Posterior cingulate gyrus (tissue), 11 donors: ENCODE measurements at regions not wholly inside any gene's neighbourhood (a gene's known extent, or its start where the extent isn't known, plus 50 kb on each side); places are given as distances from the start of the nearest gene placed in this dataset.
"Not testable (repeated sequence)": the region's sequence is repeated elsewhere in the genome, so short reads cannot be mapped to it uniquely, and the experiment has no call there.

Experiments
- DNase-seq, 10 donors: peaks; one replicate each; pipeline versions ENCODE4 v3.0.0 to v3.0.0-alpha.2; 2020 to 2021; ENCODE audit warnings: mixed read lengths in 3 of 10
- intact Hi-C: fragments of 100-400 bp; cut with DNase I; formaldehyde crosslinking; loops from one replicate; pipeline ENCODE4 v1.15.1; 2023

DNA sequence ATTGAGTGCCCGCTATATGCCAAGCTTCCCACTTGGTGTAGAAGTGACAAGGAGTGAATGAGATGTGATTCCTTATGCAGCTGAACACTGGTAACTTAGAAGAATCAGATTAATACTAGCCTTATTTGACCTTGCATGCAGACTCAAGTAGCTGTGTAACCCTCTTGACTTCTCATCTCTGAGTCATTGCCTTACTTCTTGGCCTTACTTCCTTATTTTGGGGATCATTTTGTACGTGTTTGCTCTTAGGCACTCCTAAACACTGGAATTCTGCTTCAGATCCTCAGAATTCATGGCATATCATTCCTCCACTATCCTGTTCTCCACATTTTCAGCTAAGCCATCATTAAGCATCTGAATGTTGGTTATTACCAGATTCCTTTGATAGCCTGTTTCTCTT is 948.9 kb upstream of the ARRDC3 start:
- no peak for DNase-seq
- intact Hi-C loops = no loop called here

DNA sequence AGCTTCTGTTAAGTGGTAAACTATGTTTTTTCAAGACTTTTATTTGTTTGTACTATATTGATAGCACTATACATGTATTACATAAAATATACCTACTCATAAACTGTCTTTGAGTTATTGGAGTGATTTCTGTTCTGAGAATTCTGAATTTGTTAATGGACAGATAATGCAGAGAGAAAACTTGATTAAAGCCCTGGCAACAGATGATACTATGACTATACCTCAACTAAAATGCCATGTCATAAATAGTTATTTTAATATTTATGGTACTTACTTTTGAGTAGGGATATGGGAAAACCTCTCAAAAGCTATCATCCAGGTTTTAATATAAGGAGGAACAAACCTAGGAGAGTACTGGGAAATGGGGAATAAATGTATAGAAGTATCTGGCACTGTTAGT is 947.2 kb upstream of the ARRDC3 start:
- DNase-seq = no peak
- intact Hi-C loops = no loop called here

DNA sequence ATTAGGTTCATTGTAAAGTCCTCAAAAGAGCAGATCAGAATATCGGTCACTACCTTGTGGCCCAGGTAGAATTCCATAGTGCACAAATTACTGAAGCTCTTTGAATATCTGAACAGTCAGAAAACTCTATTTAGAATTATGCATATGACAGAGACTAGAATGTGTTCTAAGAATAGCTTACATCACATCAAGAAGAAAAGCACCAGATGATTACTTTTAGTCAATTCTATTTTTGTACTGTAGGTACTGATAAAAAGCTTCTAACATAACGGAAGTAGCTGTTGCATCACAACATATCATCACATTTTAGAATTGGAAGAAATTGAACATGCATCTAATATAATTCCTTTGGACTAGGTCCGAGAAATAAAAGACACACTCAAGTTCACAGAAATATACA is 946.6 kb upstream of the ARRDC3 start:
- intact Hi-C loops = no loop called here
- no peak for DNase-seq

DNA sequence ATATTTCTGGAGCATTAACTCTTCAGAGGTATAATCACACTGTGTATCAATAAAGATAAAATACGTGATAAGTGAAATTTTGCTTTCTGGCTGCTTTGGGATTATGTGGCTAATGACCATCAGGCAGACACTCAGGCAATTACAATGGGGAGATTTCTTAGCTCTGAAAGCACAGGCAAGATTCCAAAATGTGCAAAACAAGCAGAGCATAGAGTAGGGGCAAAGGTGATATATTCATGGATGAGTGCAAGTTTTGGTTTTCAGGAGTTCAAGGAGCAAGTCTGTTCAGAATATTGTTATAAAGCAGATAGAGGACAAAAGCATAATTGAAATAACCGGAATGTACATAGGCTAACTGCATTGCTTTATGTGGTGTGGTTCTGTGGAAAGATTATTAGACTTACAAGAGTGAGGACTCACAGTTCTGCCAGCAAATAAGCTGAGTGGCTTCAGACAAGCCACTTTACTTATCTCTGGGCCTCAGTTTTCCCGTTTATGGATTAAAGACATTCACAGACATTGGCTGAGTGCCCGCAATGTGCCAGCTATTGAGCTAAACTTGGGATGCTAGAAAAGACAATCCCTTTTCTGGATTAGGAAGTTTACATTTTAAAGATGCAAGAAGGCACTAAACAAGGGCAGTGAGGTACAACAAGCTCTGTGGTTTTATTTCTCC is 945.6 kb upstream of the ARRDC3 start:
- no peak for DNase-seq
- intact Hi-C loops = no loop called here

DNA sequence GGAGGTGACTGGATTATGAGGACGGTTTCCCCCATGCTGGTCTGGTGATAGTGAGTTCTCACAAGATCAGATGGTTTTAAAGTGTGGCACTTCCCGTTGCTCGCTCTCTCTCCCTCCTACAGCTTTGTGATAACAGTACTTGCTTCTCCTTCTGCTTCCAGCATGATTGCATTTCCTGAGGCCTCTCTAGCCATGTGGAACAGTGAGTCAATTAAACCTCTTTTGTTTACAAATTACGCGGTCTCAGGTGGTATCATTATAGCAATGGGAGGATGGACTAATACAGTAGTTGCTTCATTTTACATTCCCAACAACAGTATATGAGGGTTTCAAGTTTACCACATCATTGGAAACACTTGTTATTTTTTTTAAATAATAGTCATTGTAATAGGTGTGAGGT is 937.3 kb upstream of the ARRDC3 start:
- intact Hi-C loops = no loop called here
- DNase-seq = no peak

DNA sequence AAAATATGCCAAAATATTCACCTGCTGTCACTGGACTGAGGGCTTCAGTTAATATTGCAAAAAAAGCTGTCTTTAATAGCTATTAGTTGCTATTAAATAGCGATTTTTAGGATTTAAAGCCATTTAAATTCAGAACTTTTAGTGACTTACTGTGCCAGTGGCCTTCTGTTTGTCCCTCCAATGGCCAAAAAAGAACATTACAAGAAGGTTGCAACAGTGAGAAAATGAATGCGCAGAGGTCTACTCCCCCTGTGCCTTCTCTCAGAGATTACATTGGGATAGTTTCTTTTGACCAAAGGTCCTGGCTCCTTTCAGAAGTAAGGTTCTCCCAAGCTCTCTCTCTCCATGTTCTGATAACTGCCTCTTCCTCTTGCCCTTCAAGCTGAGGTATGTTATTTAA is 930.3 kb upstream of the ARRDC3 start:
- DNase-seq = no peak
- intact Hi-C loops = no loop called here

DNA sequence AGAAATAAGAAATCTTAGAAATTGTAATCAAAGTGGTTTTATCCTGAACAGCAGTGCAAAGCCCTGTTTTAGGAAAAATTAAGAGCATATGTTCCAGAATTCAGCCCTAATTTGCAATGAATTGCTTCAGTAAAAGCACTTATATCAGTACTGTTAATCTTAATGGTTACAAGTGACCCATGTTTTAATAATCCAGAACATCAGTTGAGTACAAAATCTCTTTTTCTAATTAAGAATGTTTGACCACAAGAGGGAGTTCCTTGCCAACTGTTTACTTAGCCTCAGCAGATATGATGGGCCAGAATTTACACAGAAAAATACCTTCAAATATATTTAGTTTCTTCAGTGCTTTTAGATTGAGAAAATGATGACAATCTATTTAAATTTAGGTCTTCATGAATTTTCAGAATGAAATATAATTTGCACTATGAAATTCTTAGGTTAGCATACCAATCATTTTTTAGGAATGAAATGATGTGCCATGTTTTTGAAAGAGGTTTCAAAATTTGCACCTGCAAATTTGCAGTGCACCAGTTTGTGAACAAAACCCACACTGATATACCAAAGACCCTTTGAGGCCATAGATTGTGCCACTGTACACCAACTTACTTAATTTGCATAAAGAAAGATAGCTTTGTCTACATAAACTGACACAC is 926.3 kb upstream of the ARRDC3 start:
- intact Hi-C loops = no loop called here
- no peak for DNase-seq

DNA sequence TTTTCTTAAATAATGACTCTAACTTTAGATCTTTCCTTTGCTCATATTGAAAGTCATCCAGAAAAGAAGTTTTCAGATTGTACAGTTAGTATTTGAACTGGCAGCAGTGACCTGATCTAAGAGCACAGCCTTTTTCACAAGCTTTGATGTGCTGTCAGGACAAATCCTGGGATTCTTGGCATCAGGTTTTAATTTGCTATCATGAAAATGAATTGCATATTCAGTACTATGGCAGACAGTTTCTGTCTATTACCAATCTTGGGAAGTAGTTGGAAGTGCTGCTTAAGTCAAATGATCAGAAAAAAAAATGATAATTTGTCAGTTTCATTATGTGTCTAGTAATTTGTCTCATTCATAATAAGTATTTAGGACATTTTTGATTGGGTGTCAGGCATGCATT is 925.6 kb upstream of the ARRDC3 start:
- no peak for DNase-seq
- intact Hi-C loops = no loop called here

DNA sequence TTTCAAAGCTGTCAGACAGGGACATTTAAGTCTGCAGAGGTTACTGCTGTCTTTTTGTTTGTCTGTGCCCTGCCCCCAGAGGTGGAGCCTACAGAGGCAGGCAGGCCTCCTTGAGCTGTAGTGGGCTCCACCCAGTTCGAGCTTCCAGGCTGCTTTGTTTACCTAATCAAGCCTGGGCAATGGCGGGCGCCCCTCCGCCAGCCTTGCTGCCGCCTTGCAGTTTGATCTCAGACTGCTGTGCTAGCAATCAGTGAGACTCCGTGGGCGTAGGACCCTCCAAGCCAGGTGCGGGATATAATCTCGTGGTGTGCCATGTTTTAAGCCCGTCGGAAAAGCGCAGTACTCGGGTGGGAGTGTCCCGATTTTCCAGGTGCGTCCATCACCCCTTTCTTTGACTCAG is 919.2 kb upstream of the ARRDC3 start:
- intact Hi-C loops = not testable (repeated sequence)
- DNase-seq = peak in 1 of 10 donors; percentile 34

DNA sequence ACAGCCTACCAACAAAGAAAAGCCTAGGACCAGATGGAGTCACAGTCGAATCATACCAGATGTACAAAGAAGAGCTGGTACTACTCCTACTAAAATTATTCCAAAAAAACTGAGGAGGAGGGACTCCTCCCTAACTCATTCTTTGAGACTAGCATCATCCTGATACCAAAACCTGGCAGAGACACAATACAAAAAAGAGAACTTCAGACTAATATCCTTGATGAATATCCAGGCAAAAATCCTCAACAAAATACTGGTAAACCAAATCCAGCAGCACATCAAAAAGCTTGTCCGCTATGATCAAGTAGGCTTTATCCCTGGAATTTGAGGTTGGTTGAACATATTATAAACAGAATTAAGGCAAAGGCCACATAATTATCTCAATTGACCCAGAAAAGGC is 900.4 kb upstream of the ARRDC3 start:
- intact Hi-C loops = no loop called here
- DNase-seq = no peak

DNA sequence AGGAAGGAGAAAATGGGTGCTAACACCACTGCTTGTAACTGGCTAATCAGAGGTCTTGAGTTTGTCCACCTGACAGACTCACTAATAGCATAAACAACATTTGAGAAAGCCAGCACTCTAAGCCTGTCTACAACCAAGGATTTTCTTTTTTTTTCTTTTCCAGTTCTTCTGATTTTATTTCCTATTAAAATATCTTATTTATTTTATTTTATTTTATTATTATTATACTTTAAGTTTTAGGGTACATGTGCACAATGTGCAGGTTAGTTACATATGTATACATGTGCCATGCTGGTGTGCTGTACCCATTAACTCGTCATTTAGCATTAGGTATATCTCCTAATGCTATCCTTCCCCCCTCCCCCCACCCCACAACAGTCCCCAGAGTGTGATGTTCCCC is 888.6 kb upstream of the ARRDC3 start:
- DNase-seq, intact Hi-C loops: not testable (repeated sequence)

DNA sequence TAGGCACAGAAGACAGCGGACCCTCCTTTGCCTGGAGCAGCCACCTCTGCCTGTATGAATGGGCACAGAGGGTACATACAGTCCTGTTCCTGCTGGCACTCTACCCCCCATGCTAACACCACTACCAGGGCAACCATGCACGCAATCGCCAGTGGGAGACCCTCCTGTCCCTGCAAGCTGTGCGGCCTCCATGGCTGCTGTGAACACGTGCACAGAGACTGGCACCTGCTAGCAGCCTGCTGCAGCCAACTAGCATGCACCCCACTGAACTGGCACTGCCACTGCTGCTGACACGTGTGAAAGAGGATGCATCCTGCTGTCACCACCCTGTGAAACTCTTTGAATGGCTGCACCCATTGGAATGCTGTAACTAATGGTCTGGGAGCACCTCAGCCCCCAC is 885.2 kb upstream of the ARRDC3 start:
- intact Hi-C loops = no loop called here
- DNase-seq = peak in 1 of 10 donors; percentile 68

DNA sequence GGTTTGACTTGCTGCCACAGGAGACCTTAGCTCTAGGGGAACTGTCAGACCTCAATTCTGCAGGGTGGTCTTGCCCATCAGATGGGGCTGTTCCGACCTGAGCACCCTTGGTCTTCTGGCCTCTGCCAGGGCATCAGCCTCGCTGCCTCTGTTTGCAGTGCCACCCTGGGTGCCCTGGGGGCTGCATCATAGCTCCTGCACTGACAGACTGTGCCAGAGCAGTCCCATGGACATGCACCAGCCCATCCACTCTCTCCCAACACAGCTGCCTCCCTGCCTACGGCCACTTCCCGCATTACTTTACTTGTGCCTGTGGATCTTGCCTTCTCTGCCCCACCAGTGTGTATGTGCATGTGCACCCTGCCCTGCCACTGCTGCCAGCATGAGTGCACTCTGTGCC is 884.7 kb upstream of the ARRDC3 start:
- DNase-seq = peak in 2 of 10 donors; percentile 44 to 77
- intact Hi-C loops = no loop called here

DNA sequence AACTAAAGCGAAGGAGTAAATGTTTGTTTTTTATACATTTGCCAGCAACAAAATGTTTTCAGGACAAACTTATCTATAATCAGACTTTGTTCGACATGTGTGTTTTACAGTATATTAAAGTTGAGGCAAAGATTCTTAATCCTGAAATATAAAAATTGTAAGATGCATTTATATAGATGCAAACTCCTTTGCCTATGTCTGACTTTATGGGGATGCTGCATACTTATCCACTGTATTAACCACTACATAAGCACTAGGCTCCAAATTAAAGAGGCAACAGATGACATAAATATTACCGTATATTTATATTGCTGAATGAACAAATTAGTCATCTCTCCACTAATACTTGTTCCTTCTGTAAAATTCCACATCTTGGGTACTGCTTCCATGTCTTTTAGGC is 882.7 kb upstream of the ARRDC3 start:
- intact Hi-C loops = no loop called here

DNA sequence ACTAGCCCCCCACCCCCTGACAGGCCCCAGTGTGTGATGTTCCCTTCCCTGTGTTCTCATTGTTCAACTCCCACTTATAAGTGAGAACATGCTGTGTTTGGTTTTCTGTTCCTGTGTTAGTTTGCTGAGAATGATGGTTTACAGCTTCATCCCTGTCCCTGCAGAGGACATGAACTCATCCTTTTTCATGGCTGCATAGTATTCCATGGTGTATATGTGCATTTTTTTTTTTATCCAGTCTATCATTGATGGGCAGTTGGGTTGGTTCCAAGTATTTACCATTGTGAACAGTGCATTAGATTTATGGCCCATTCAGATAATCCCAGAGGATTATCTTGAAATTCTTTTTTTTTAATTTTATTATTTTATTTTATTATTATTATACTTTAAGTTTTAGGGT is 872.5 kb upstream of the ARRDC3 start:
- intact Hi-C loops, DNase-seq: not testable (repeated sequence)

More for the DNA sequence above, 882.7 kb upstream of the ARRDC3 start:
- no peak for DNase-seq

DNA sequence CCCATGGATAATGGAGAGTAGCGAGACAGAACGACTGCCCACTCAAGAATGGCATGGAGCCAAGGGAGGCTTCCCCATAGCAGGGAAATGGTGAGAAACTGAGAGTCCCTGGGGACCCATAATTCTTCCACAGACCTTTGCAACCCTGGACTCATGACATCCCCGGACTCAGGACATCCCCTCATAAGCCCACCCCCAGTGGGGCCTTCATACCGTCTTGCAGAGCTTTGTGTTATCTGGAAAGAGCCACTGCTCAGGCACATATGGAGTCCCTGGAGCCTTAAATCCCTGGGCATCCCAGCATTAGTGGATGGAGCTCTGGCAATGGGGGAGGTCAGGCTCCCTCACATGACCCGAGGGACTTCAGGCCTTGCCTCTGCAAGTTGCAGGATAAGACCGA is 865.4 kb upstream of the ARRDC3 start:
- intact Hi-C loops = no loop called here

DNA sequence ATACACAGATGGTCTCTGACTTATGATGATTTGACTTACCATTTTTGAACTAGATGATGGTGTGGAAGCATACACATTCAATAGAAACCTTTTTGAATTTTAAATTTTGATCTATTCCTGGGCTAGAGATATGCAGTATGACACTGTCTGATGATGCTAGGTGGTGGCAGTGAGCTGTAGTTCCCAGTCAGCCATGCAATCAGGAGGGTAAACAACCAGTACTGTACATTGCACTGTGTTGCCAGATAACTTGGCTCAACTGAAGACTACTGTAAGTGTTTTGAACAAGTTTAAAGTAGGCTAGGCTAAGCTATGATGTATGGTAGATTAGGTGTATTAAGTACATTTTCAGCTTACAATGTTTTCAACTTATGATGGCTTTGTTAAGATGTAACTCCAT is 859.1 kb upstream of the ARRDC3 start:
- intact Hi-C loops = no loop called here
- DNase-seq = no peak

More for the DNA sequence above, 865.4 kb upstream of the ARRDC3 start:
- DNase-seq = peak in 1 of 10 donors; percentile 70

DNA sequence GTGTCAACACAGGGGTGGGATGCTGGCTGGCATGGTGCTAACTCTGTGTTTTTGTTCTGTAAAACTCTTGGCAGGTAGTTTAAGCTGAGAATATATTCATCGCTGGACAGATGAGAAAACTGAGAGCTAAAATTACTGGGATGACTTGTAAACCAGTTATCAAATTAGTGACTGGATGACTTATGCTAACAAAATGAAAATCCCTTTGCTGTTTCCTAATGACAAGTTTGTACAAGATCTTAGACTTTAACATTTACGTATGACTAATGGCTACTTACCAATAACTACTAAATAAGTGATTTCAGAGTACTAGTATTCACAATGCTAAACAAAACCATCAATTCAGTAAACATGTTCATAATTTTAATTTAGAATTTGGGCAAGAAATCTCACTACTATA is 854.8 kb upstream of the ARRDC3 start:
- intact Hi-C loops = no loop called here
- DNase-seq = no peak

DNA sequence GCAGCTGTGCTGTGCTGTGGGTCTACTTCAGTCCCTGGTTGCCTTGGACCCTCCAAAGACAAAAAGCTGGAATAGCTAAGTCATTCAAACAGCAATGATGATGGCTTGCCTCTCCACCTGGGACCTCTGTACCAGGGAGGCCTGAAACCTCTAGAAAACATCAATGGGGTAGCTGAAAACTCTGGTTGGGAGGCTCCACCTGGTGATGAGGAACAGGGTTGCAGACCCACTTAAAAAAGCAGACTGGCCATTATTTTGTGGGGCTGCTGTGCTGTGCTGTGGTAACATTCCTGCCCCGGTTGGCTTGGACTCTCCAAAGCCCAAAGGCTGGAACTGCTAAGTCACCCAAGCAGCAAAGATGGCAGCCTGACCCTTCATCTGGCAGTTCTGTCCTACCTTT is 839.3 kb upstream of the ARRDC3 start:
- intact Hi-C loops = no loop called here
- DNase-seq = no peak

DNA sequence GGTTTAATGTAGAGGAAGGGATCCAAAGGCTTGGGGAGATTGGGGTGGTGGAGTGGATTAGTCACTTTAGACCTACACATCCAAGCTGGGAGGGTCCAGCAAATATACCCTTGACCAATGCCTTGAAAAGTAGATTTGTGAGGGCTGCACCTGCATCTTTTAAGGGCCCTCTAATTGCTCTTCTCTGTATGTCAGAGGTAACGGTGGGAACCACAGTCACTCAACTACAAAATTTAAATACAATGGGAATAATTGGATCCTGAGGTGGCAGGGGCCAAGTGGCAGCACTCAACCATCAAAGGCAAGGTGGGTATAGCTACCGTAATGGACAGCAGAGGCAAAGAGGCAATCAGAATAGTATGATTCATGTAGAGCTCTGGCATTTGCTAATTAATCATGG is 833.7 kb upstream of the ARRDC3 start:
- intact Hi-C loops = not testable (repeated sequence)

DNA sequence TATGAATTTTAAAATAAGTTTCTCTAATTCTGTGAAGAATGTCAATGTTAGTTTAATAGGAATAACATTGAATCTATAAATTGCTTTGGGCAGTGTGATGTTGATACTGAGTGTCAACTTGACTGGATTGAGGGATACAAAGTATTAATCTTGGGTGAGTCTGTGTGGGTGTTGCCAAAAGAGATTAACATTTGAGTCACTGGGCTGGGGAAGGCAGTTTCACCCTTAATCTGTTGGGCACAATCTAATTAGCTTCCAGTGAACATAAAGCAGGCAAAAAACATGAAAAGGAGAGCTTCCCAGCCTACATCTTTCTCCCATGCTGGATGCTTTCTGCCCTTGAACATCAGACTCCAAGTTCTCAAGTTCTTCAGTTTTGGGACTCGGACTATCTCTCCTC is 832.0 kb upstream of the ARRDC3 start:
- DNase-seq = no peak
- intact Hi-C loops = no loop called here

More for the DNA sequence above, 833.7 kb upstream of the ARRDC3 start:
- DNase-seq = not testable (repeated sequence)

DNA sequence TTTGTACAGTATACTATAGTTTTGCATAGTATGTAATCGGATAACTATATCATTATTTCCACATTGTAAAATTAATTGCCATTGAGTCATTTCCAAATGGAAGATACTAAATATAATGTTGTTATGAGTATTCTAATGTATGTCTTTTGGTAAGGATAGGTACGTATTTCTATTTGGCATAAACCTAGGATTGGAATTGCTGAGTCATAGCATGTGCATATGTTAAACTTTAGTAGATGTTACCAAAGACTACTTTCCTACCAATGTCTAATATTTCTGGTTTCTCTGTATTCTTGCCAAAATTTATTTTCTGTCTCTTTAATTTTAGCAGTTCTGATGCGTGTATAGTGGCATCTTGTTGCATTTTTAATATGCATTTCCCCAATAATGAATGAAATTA is 825.1 kb upstream of the ARRDC3 start:
- DNase-seq = no peak
- intact Hi-C loops = no loop called here
